ENCODE measurements at regions not wholly inside any gene's neighbourhood (a gene's known extent, or its start where the extent isn't known, plus 50 kb on each side); places are given as distances from the start of the nearest gene placed in this dataset.
"Not testable (repeated sequence)": the region's sequence is repeated elsewhere in the genome, so short reads cannot be mapped to it uniquely, and the experiment has no call there.

- Histone ChIP-seq H3K9me3 (ENCODE audit: low read length) (no peaks in the 10 kb centered on the region), H2AFZ (ENCODE audit: low read length) (no peak overlapping the region), H3K36me3 (ENCODE audit: low read depth, low read length) (no peaks in the 10 kb centered on the region), H3K27ac (ENCODE audit: low read length) (no peak overlapping the region), H3K27me3 (ENCODE audit: low read length) (no peaks in the 10 kb centered on the region), H3K4me3 (ENCODE audit: low read length) (no peak overlapping the region), H3K4me2 (ENCODE audit: low read length) (no peak overlapping the region), H3K4me1 (ENCODE audit: insufficient read depth, low read length) (no peaks in the 10 kb centered on the region), H4K20me1 (ENCODE audit: low read length) (no peaks in the 10 kb centered on the region), H3K79me2 (ENCODE audit: low read length) (no peaks in the 10 kb centered on the region), H3F3A (ENCODE audit: low read length, unreplicated experiment) (no peaks in the 10 kb centered on the region), H3K9ac (ENCODE audit: low read length) (no peak overlapping the region), H3K9me2 (replicated peaks; ENCODE audit: low read length) (no peaks in the 10 kb centered on the region)
- no peak for ATAC-seq
- no peak for DNase-seq
- POLR2A ChIA-PET (ENCODE audit: unreplicated experiment), result no interaction called here
- intact Hi-C loops (cut with micrococcal nuclease), result no loop called here
- BruUV-seq (replicated peaks), result no TSS peak
- TF ChIP-seq EZH2phosphoT487 (IDR thresholded peaks at IDR 0.05; ENCODE audit: borderline replicate concordance, low read length), result no peak
- TF ChIP-seq CTCF (conservative IDR thresholded peaks at IDR 0.05; ENCODE audit: low read depth, low read length), result no peak
- TF ChIP-seq EZH2 (IDR thresholded peaks at IDR 0.05; ENCODE audit: low read length, unreplicated experiment), result no peak
- CTCF ChIA-PET, result no interaction called here
Measured at GRCh38 chr7:82655965-82656364, 212.4 kb upstream of the CACNA2D1 start.

GRCh38 chr7:82650095-82650494 is 206.5 kb upstream of the CACNA2D1 start:
- H3K4me1 ChIP-seq (ENCODE audit: insufficient read depth, low read length); H3K4me2 ChIP-seq (ENCODE audit: low read length); H3F3A ChIP-seq (ENCODE audit: low read length, unreplicated experiment); ATAC-seq; H4K20me1 ChIP-seq (ENCODE audit: low read length); H3K36me3 ChIP-seq (ENCODE audit: low read depth, low read length); H3K27ac ChIP-seq (ENCODE audit: low read length); DNase-seq; H3K9me3 ChIP-seq (ENCODE audit: low read length); intact Hi-C loops (cut with micrococcal nuclease); BruUV-seq (replicated peaks); H3K79me2 ChIP-seq (ENCODE audit: low read length); H3K9ac ChIP-seq (ENCODE audit: low read length); H2AFZ ChIP-seq (ENCODE audit: low read length); H3K9me2 ChIP-seq (replicated peaks; ENCODE audit: low read length); H3K27me3 ChIP-seq (ENCODE audit: low read length); CTCF ChIA-PET; POLR2A ChIA-PET (ENCODE audit: unreplicated experiment); H3K4me3 ChIP-seq (ENCODE audit: low read length): not testable (repeated sequence)

GRCh38 chr7:82633592-82633991 is 190.0 kb upstream of the CACNA2D1 start:
- no TSS peak for BruUV-seq (replicated peaks)
- no peaks in the 10 kb centered on the region for H3K36me3 ChIP-seq (ENCODE audit: low read depth, low read length)
- ChIA-PET POLR2A (ENCODE audit: unreplicated experiment) (no interaction called here), CTCF (no interaction called here)
- H2AFZ ChIP-seq (ENCODE audit: low read length), result no peak overlapping the region
- H3K4me2 ChIP-seq (ENCODE audit: low read length), result no peak overlapping the region
- no peaks in the 10 kb centered on the region for H3K9me3 ChIP-seq (ENCODE audit: low read length)
- no peak overlapping the region for H3K9ac ChIP-seq (ENCODE audit: low read length)
- H3K4me1 ChIP-seq (ENCODE audit: insufficient read depth, low read length), result no peaks in the 10 kb centered on the region
- no peaks in the 10 kb centered on the region for H3K79me2 ChIP-seq (ENCODE audit: low read length)
- H3K27me3 ChIP-seq (ENCODE audit: low read length), result no peaks in the 10 kb centered on the region
- DNase-seq (no peak), ATAC-seq (no peak)
- TF ChIP-seq EZH2 (IDR thresholded peaks at IDR 0.05; ENCODE audit: low read length, unreplicated experiment), result no peak
- H4K20me1 ChIP-seq (ENCODE audit: low read length), result no peaks in the 10 kb centered on the region
- intact Hi-C loops (cut with micrococcal nuclease), result no loop called here
- no peaks in the 10 kb centered on the region for H3F3A ChIP-seq (ENCODE audit: low read length, unreplicated experiment)
- no peaks in the 10 kb centered on the region for H3K9me2 ChIP-seq (replicated peaks; ENCODE audit: low read length)
- no peak overlapping the region for H3K27ac ChIP-seq (ENCODE audit: low read length)
- H3K4me3 ChIP-seq (ENCODE audit: low read length), result no peak overlapping the region

GRCh38 chr7:82631998-82632397 is 188.4 kb upstream of the CACNA2D1 start:
- no peaks in the 10 kb centered on the region for H3K36me3 ChIP-seq (ENCODE audit: low read depth, low read length)
- H3K4me3 ChIP-seq (ENCODE audit: low read length), result no peak overlapping the region
- BruUV-seq (replicated peaks), result no TSS peak
- POLR2A ChIA-PET (ENCODE audit: unreplicated experiment), result no interaction called here
- CTCF ChIA-PET, result no interaction called here
- H2AFZ ChIP-seq (ENCODE audit: low read length), result no peak overlapping the region
- no peaks in the 10 kb centered on the region for H3K9me2 ChIP-seq (replicated peaks; ENCODE audit: low read length)
- ATAC-seq (no peak), DNase-seq (peak; percentile 2)
- no peaks in the 10 kb centered on the region for H3K4me1 ChIP-seq (ENCODE audit: insufficient read depth, low read length)
- H3F3A ChIP-seq (ENCODE audit: low read length, unreplicated experiment), result no peaks in the 10 kb centered on the region
- no peaks in the 10 kb centered on the region for H3K9me3 ChIP-seq (ENCODE audit: low read length)
- no peaks in the 10 kb centered on the region for H3K27me3 ChIP-seq (ENCODE audit: low read length)
- H3K9ac ChIP-seq (ENCODE audit: low read length), result no peak overlapping the region
- intact Hi-C loops (cut with micrococcal nuclease), result no loop called here
- H3K4me2 ChIP-seq (ENCODE audit: low read length), result no peak overlapping the region
- no peak for TF ChIP-seq CTCF (conservative IDR thresholded peaks at IDR 0.05; ENCODE audit: low read depth, low read length)
- no peak for TF ChIP-seq EZH2 (IDR thresholded peaks at IDR 0.05; ENCODE audit: low read length, unreplicated experiment)
- no peak for TF ChIP-seq EZH2phosphoT487 (IDR thresholded peaks at IDR 0.05; ENCODE audit: borderline replicate concordance, low read length)
- no peak overlapping the region for H3K27ac ChIP-seq (ENCODE audit: low read length)
- H3K79me2 ChIP-seq (ENCODE audit: low read length), result no peaks in the 10 kb centered on the region
- no peaks in the 10 kb centered on the region for H4K20me1 ChIP-seq (ENCODE audit: low read length)

Data from PC-3 (cell line).